Calu3 (cell line): ENCODE measurements at regions not wholly inside any gene's neighbourhood (a gene's known extent, or its start where the extent isn't known, plus 50 kb on each side); places are given as distances from the start of the nearest gene placed in this dataset.

Experiments
- BruUV-seq: library from RNA; stranded (reverse); fragments of 400-500 nt; replicated peaks from 2 replicates; lab custom pipeline; 2021; lab: Mats Ljungman, UMichigan
- CTCF ChIA-PET: fragments of 300-600 bp; sonication (Branson Sonifier 250); formaldehyde crosslinking; loops from one replicate; lab custom pipeline; 2022; ENCODE audit warnings: antibody characterized with exemption; lab: Charles Lee
- DNase-seq: peaks from one replicate; pipeline ENCODE4 v3.0.0; 2022
- H3K27ac Mint-ChIP-seq: one replicate; pipeline ENCODE4 v1.8.0; 2022; ENCODE audit warnings: mixed read lengths; ENCODE audit not compliant: unreplicated experiment
- H3K27me3 Mint-ChIP-seq: one replicate; pipeline ENCODE4 v1.8.0; 2022; ENCODE audit warnings: mixed read lengths; ENCODE audit not compliant: unreplicated experiment
- H3K36me3 Mint-ChIP-seq: one replicate; pipeline ENCODE4 v1.8.0; 2022; ENCODE audit warnings: mild to moderate bottlenecking, moderate library complexity, mixed read lengths; ENCODE audit not compliant: insufficient read depth, unreplicated experiment
- H3K4me1 Mint-ChIP-seq: one replicate; pipeline ENCODE4 v1.8.0; 2022; ENCODE audit warnings: mild to moderate bottlenecking, low read depth, mixed read lengths; ENCODE audit not compliant: unreplicated experiment
- H3K4me3 Mint-ChIP-seq: one replicate; pipeline ENCODE4 v1.8.0; 2022; ENCODE audit warnings: mild to moderate bottlenecking, low read depth, moderate library complexity, mixed read lengths; ENCODE audit not compliant: unreplicated experiment
- H3K9me3 Mint-ChIP-seq: one replicate; pipeline ENCODE4 v1.8.0; 2022; ENCODE audit warnings: low read depth, mixed read lengths; ENCODE audit not compliant: unreplicated experiment
- CTCF ChIP-seq: fragments of 200-600 bp; IDR thresholded peaks from one replicate; pipeline ENCODE4 v1.8.0; 2022; ENCODE audit warnings: antibody characterized with exemption; ENCODE audit not compliant: unreplicated experiment
- intact Hi-C: fragments of 100-400 bp; cut with micrococcal nuclease; formaldehyde crosslinking; loops from one replicate; pipeline ENCODE4 v1.10.0; 2022; ENCODE audit not compliant: unreplicated experiment

GRCh38 chr9:129348890-129349664 lies 171.0 kb upstream of the IER5L start:
- no peak for DNase-seq
- no peak for TF ChIP-seq CTCF
- H3K4me3 Mint-ChIP-seq, result no peak overlapping the region
- CTCF ChIA-PET, result no interaction called here
- no peaks in the 10 kb centered on the region for H3K27me3 Mint-ChIP-seq
- H3K4me1 Mint-ChIP-seq, result no peaks in the 10 kb centered on the region
- no TSS peak for BruUV-seq
- intact Hi-C loops, result no loop called here
- H3K36me3 Mint-ChIP-seq, result peaks cover 1% of the 10 kb centered on the region
- no peak overlapping the region for H3K27ac Mint-ChIP-seq
- H3K9me3 Mint-ChIP-seq, result no peaks in the 10 kb centered on the region

GRCh38 chr9:129347316-129348120 lies 169.5 kb upstream of the IER5L start:
- H3K27me3 Mint-ChIP-seq, result no peaks in the 10 kb centered on the region
- H3K4me3 Mint-ChIP-seq, result no peak overlapping the region
- CTCF ChIA-PET, result no interaction called here
- no TSS peak for BruUV-seq
- H3K36me3 Mint-ChIP-seq, result peaks cover 11% of the 10 kb centered on the region
- intact Hi-C loops, result no loop called here
- H3K27ac Mint-ChIP-seq, result no peak overlapping the region
- H3K4me1 Mint-ChIP-seq, result peaks cover 12% of the 10 kb centered on the region
- no peak for TF ChIP-seq CTCF
- no peaks in the 10 kb centered on the region for H3K9me3 Mint-ChIP-seq
- DNase-seq, result no peak

GRCh38 chr9:129346046-129346445 lies 168.0 kb upstream of the IER5L start:
- intact Hi-C loops, result no loop called here
- no peak for DNase-seq
- Mint-ChIP-seq H3K4me1 (peaks cover 12% of the 10 kb centered on the region), H3K36me3 (peaks cover 11% of the 10 kb centered on the region), H3K27me3 (no peaks in the 10 kb centered on the region), H3K27ac (no peak overlapping the region), H3K9me3 (no peaks in the 10 kb centered on the region), H3K4me3 (no peak overlapping the region)
- no peak for TF ChIP-seq CTCF
- CTCF ChIA-PET, result no interaction called here
- no TSS peak for BruUV-seq

- no peak for DNase-seq
- peak overlapping the region; percentile 87 for H3K27ac Mint-ChIP-seq
- CTCF ChIA-PET, result interaction anchor here (1.3 kb wide), 1 partner anchor 10 kb away, joined by 13 read pairs; no protein-coding TSS in a partner anchor
- no TSS peak for BruUV-seq
- peaks cover 11% of the 10 kb centered on the region for H3K36me3 Mint-ChIP-seq
- no peak for TF ChIP-seq CTCF
- H3K9me3 Mint-ChIP-seq, result no peaks in the 10 kb centered on the region
- peaks cover 12% of the 10 kb centered on the region for H3K4me1 Mint-ChIP-seq
- intact Hi-C loops, result no loop called here
- no peaks in the 10 kb centered on the region for H3K27me3 Mint-ChIP-seq
- no peak overlapping the region for H3K4me3 Mint-ChIP-seq
These were observed 166.8 kb upstream of the IER5L start for GRCh38 chr9:129344641-129345495.
